Stimulated activated CD4-positive, alpha-beta T cell treated with anti-CD3 and anti-CD28 coated beads, Interleukin-4, amount 100 ng/mL, for 24 hours (primary cell): ENCODE measurements at regions not wholly inside any gene's neighbourhood (a gene's known extent, or its start where the extent isn't known, plus 50 kb on each side); places are given as distances from the start of the nearest gene placed in this dataset.

Experiments used
- DNase-seq: peaks from one replicate; pipeline ENCODE4 v3.0.0-alpha.2; 2020

GRCh38 chr9:73011181-73011750, 58.4 kb upstream of the ALDH1A1 start:
- DNase-seq = no peak

GRCh38 chr9:73009649-73010288, 56.9 kb upstream of the ALDH1A1 start:
- no peak for DNase-seq

- DNase-seq = no peak
Observed at GRCh38 chr9:73007966-73008672, 55.3 kb upstream of the ALDH1A1 start.

- DNase-seq = no peak
Observed at GRCh38 chr9:73006986-73007385, 54.1 kb upstream of the ALDH1A1 start.
